ENCODE measurements at regions not wholly inside any gene's neighbourhood (a gene's known extent, or its start where the extent isn't known, plus 50 kb on each side); places are given as distances from the start of the nearest gene placed in this dataset.

GRCh38 chr10:108836362-108836761, 1086.9 kb downstream of the XPNPEP1 start:
- DNase-seq: no peak

- DNase-seq: no peak
These were observed 1101.3 kb downstream of the XPNPEP1 start for GRCh38 chr10:108822026-108822425.

- no peak for DNase-seq
These were observed 1104.0 kb downstream of the XPNPEP1 start for GRCh38 chr10:108819302-108819701.

- no peak for DNase-seq
These were observed 1105.7 kb downstream of the XPNPEP1 start for GRCh38 chr10:108817584-108817983.

GRCh38 chr10:108817135-108817534, 1106.2 kb downstream of the XPNPEP1 start:
- no peak for DNase-seq

GRCh38 chr10:108812906-108813305, 1110.4 kb downstream of the XPNPEP1 start:
- DNase-seq: no peak

GRCh38 chr10:108812296-108812695, 1111.0 kb downstream of the XPNPEP1 start:
- DNase-seq: no peak

- DNase-seq: no peak
These were observed 1115.1 kb downstream of the XPNPEP1 start for GRCh38 chr10:108808228-108808627.

GRCh38 chr10:108801775-108802517, 1121.4 kb downstream of the XPNPEP1 start:
- peak; percentile 82 for DNase-seq

GRCh38 chr10:108801220-108801619, 1122.1 kb downstream of the XPNPEP1 start:
- DNase-seq: no peak

- no peak for DNase-seq
These were observed 1125.7 kb downstream of the XPNPEP1 start for GRCh38 chr10:108797573-108797972.

- no peak for DNase-seq
These were observed 1131.4 kb downstream of the XPNPEP1 start for GRCh38 chr10:108791794-108792474.

- DNase-seq: no peak
These were observed 1132.3 kb downstream of the XPNPEP1 start for GRCh38 chr10:108791030-108791429.

GRCh38 chr10:108789919-108790318, 1133.4 kb downstream of the XPNPEP1 start:
- DNase-seq: peak; percentile 81

- no peak for DNase-seq
These were observed 1134.0 kb downstream of the XPNPEP1 start for GRCh38 chr10:108789336-108789735.

GRCh38 chr10:108788891-108789290, 1134.4 kb downstream of the XPNPEP1 start:
- no peak for DNase-seq

- DNase-seq: peak; percentile 58
These were observed 1135.4 kb downstream of the XPNPEP1 start for GRCh38 chr10:108787932-108788331.

- DNase-seq: no peak
These were observed 1138.3 kb downstream of the XPNPEP1 start for GRCh38 chr10:108785011-108785410.

- no peak for DNase-seq
These were observed 1138.8 kb downstream of the XPNPEP1 start for GRCh38 chr10:108784534-108784933.

- peak; percentile 51 for DNase-seq
These were observed 1139.4 kb downstream of the XPNPEP1 start for GRCh38 chr10:108783897-108784296.

GRCh38 chr10:108782411-108782810, 1140.9 kb downstream of the XPNPEP1 start:
- no peak for DNase-seq

GRCh38 chr10:108779501-108779900, 1143.8 kb downstream of the XPNPEP1 start:
- DNase-seq: no peak

GRCh38 chr10:108775911-108776475, 1147.3 kb downstream of the XPNPEP1 start:
- DNase-seq: no peak

GRCh38 chr10:108771106-108771505, 1152.2 kb downstream of the XPNPEP1 start:
- no peak for DNase-seq
